AG04449 (cell line): ENCODE measurements at regions not wholly inside any gene's neighbourhood (a gene's known extent, or its start where the extent isn't known, plus 50 kb on each side); places are given as distances from the start of the nearest gene placed in this dataset.

Source experiments
- CTCF ChIA-PET: fragments of 350-600 bp; formaldehyde crosslinking; extraction: SDS; loops from one replicate; lab custom pipeline; 2021; ENCODE audit warnings: antibody characterized with exemption; lab: Yijun Ruan, JAX
- POLR2A ChIA-PET: fragments of 400-600, 350-600 bp; formaldehyde crosslinking; extraction: SDS; loops from one replicate; lab custom pipeline; 2020; ENCODE audit warnings: antibody characterized with exemption, inconsistent platforms; lab: Yijun Ruan, JAX
- DNase-seq: peaks from one replicate; pipeline ENCODE4 v3.0.0-alpha.2; 2010; ENCODE audit warnings: low read depth, low spot score
- H3K4me3 ChIP-seq: 2 replicates; pipeline ENCODE4 v1.5.1; 2011; ENCODE audit warnings: low read depth, mild to moderate bottlenecking, control low read depth, low read length
- CTCF ChIP-seq: IDR thresholded peaks from one replicate; pipeline ENCODE4 v1.5.1; 2011; ENCODE audit warnings: mild to moderate bottlenecking, moderate library complexity, low read length, control low read depth, inconsistent platforms; ENCODE audit not compliant: insufficient read depth; ENCODE audit errors: missing control alignments

DNA sequence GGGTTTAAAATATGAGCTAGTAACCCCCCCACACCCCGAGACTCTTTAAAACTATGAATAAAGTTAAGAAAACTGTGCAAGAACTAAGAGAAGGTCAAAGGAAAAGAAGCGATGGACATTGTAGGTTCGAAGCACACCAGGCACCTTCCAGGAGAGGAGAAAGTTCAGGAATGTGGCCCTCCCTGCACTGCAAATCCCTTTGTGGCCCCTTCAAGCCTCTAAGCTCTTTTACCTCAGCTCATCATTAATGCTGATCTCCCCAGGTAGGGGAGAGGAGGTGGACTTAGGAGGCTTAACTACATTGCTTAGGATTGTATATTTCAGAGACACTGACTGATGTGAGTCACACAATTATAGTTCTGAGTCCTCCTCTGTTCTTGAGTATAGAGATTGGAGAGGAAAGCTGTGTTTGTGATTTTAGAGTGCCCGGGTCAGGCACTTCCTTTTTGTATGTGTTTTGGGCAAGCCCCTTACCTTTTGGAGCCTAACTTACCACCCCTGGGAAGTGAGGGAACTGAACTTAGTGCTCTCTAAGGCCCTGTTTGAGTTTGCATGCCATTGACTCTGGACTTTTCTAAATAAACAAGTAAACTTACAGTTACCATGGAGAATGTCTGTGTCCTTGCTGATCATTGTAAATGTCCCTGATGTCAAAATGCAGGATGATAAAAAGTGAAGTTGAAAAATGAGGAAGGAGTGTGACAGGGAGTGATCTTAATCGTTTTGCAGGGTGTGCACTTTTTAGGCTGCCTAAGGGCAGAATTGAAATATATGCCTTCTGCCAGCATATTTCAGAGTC is 140.8 kb upstream of the ZEB2 start:
- DNase-seq: no peak
- no peak for TF ChIP-seq CTCF
- POLR2A ChIA-PET: no interaction called here
- CTCF ChIA-PET: interaction anchor here (0.5 to 1.9 kb wide), 2 partner anchors 9 to 209 kb away, joined by 3 to 4 read pairs; no protein-coding TSS in a partner anchor
- H3K4me3 ChIP-seq: no peak overlapping the region

DNA sequence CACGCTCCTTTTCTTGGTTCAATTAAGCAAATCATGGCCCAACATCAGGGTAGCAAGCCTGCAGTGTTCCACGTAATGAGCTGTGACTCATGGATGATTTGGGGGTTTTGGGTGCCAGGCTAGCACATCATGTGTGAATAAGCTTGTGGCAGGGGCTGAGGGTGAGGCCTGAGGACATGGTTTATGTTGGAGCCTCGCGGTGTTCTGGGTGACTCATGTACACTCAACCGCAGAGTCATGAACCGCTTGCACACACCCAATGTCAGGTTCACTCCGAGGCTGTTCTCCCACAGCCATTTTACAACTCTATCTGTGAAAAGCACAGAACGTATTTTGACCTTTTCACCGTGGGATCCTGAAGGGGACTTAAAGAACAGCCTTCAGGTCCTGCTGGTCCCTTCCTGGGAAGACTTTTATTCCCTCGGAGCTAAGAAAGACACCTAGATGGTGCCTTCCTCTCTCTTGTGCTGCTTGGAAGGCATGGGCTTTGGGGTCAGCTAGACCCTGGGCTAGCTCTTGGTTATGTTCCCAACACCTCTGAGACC is 139.9 kb upstream of the ZEB2 start:
- no peak overlapping the region for H3K4me3 ChIP-seq
- TF ChIP-seq CTCF: no peak
- ChIA-PET CTCF (interaction anchor here (1.9 kb wide), 1 partner anchor 9 kb away, joined by 4 read pairs; no protein-coding TSS in a partner anchor), POLR2A (no interaction called here)
- DNase-seq: peak; percentile 91

DNA sequence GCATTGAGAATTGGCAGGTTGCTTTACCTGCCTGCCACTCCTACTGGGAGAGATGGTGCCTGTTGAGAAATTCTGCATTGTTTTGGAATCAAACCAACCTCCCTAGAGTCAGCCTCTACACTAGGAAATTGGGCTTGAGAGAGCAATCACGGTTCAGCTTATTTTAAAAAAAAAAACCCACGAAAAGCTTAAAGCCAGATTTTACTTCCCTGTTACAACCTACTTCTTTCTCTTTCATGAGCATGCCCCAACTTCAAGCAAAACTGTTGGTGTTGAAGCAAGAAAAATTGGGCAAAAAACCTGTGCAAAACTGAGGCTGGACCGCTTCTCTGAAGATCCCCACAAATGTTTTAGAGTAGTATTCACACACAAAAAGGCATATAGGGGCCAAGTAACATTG is 134.6 kb upstream of the ZEB2 start:
- TF ChIP-seq CTCF: no peak
- no peak for DNase-seq
- CTCF ChIA-PET: no interaction called here
- POLR2A ChIA-PET: no interaction called here
- no peak overlapping the region for H3K4me3 ChIP-seq

DNA sequence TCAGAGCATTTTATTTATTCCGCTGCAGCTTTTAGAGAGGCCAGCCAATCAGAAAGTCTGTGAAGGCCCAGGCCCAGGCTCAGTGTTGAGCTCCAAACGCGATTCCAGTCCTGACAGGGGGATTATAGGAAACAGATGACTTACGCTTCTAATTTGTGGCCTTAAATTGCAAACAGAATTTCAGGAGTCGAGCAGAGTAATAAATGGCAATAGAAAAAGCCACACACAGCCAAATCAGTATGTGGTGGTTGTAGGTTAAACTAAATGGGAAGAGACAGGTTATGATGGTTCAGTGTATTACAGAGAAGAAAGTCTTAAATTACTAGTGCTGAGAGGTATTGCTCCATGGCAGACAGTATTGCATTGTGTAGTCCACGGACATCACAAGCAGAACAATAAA is 131.0 kb upstream of the ZEB2 start:
- ChIA-PET CTCF (no interaction called here), POLR2A (no interaction called here)
- no peak overlapping the region for H3K4me3 ChIP-seq
- no peak for TF ChIP-seq CTCF
- no peak for DNase-seq

DNA sequence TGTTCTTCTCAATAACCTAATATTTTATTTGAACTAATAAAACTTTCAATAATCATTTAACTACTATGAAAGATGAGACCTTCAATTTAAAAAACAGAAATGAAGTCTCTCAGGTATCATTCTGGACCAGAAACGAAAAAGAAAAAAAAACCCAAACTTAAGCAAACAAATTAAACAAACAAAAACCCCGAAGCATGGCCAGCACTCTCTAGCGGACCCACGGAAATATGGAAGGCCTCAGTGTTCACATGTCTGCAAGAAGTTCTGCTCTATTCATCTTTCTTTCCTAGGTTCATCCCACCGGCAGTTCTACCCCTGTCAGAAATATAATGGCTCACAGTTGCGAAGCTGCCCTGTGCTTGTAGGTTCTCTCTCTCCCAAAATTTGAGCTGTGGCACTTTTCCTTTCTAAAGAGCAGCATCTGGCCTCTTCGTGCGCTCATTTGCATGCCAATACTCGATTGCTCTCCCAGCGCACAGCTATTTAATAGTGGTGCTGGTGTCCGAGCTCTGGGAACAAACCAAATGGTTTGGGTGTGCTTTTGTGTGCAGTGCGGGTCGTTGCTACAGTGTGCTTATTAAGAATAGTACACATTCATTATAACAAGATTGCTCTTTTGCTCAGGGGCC is 129.0 kb upstream of the ZEB2 start:
- no peak overlapping the region for H3K4me3 ChIP-seq
- CTCF ChIA-PET: no interaction called here
- TF ChIP-seq CTCF: no peak
- POLR2A ChIA-PET: no interaction called here
- DNase-seq: no peak
